ENCODE measurements at regions not wholly inside any gene's neighbourhood (a gene's known extent, or its start where the extent isn't known, plus 50 kb on each side); places are given as distances from the start of the nearest gene placed in this dataset.

DNA sequence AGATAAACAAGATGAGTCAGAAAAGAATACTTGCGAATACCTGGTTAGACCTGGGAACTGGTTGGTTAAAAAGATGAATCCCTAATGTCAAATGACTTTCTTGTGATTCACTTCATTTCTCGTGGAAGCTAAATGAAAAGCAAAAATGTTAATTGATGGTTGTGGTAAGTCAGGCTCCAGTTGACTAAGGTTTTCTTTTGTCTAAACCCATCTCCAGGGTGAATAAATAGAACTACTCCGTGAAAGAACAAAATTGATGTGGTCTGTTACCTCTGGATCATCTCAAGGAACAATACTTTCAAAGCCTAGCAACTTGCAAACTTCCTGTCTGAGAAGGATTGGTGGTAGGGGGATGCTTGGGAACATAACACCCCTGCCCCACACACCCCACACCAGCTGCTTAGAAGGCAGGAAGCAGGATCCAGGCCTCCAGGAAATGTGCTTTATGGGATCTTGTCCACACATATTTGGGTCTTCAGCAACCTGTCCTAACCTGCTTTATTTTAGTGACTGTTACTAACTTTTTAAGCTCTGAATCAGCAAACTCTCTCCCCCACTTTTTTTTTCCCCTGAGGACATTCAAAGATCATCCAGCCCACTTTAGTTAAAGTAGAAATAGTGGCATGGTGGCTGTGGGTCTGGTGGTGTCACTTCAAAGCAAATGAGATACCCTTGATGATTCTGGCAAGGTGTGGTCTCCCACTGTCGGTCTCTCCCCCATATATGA is 60.4 kb upstream of the PTHLH start:
- no peak for TF ChIP-seq CTCF (conservative IDR thresholded peaks at IDR 0.05)
- Histone ChIP-seq H3K56ac (ENCODE audit: insufficient read length, low read depth, low read length) (no peak overlapping the region), H2BK15ac (ENCODE audit: low read depth, low read length) (no peak overlapping the region), H3K23ac (ENCODE audit: insufficient read length, low read depth, low read length) (no peak overlapping the region), H3K27ac (ENCODE audit: insufficient read length, low read depth, low read length) (no peak overlapping the region), H3K79me2 (ENCODE audit: insufficient read depth, low read length) (no peaks in the 10 kb centered on the region), H2BK20ac (ENCODE audit: low read depth, low read length, poor library complexity, severe bottlenecking) (no peak overlapping the region), H3K14ac (ENCODE audit: insufficient read depth, low read length) (no peak overlapping the region), H2AK5ac (ENCODE audit: insufficient read length, low read length) (no peak overlapping the region), H3T11ph (ENCODE audit: low read length) (no peak overlapping the region), H2BK120ac (ENCODE audit: low read depth, low read length, poor library complexity, severe bottlenecking) (no peak overlapping the region), H3K4me1 (ENCODE audit: insufficient read depth, low read length) (no peaks in the 10 kb centered on the region), H3K4ac (ENCODE audit: low read depth, low read length) (no peak overlapping the region), H2BK12ac (ENCODE audit: insufficient read length, low read depth, low read length) (no peak overlapping the region), H3K27me3 (ENCODE audit: insufficient read depth, low read length) (no peaks in the 10 kb centered on the region), H4K20me1 (ENCODE audit: control insufficient read depth, insufficient read depth, insufficient read length) (no peaks in the 10 kb centered on the region), H4K5ac (ENCODE audit: insufficient read length, low read depth, low read length) (no peak overlapping the region), H2AFZ (ENCODE audit: low read length) (no peak overlapping the region), H3K4me2 (ENCODE audit: insufficient read depth, insufficient read length, low read length) (no peak overlapping the region), H4K91ac (ENCODE audit: insufficient read length, low read depth, low read length) (no peak overlapping the region), H3K23me2 (ENCODE audit: insufficient read length, low read depth, low read length, poor library complexity, severe bottlenecking) (no peaks in the 10 kb centered on the region), H4K8ac (replicated peaks; ENCODE audit: insufficient read length, low read depth, low read length) (no peak overlapping the region), H3K9me3 (ENCODE audit: control insufficient read depth, low read depth, low read length) (no peaks in the 10 kb centered on the region), H3K9ac (ENCODE audit: extremely low read depth, insufficient read length, low read length) (no peak overlapping the region), H2BK5ac (ENCODE audit: insufficient read length, low read length) (no peak overlapping the region), H3K79me1 (ENCODE audit: insufficient read depth, low read depth, low read length, poor library complexity, severe bottlenecking) (no peaks in the 10 kb centered on the region), H3K18ac (ENCODE audit: insufficient read length, low read depth, low read length) (no peak overlapping the region)
- 0 out of 4 replicates have a peak, but pooled peaks cover 0 to 2% of the 10 kb centered on the region in 2 experiments for H3K4me1 Mint-ChIP-seq
- no peaks in the 10 kb centered on the region for H3K27me3 Mint-ChIP-seq (ENCODE audit: low read depth)
- no peaks in the 10 kb centered on the region for H3K36me3 Mint-ChIP-seq (ENCODE audit: insufficient read depth in 1 of 3, low read depth in 3 of 3)
- no peak for DNase-seq
- no peaks in the 10 kb centered on the region for H3K9me3 Mint-ChIP-seq
- no peak overlapping the region; a peak in 1 of 7 replicates for H3K27ac Mint-ChIP-seq
- WGBS (ENCODE audit: extremely low coverage, insufficient read length, low lambda C conversion rate) = no CpG with 5 or more reads among the region's 4 CpGs
- H3K4me3 Mint-ChIP-seq = no peak overlapping the region

Measured in H9 (cell line).